ENCODE measurements at regions not wholly inside any gene's neighbourhood (a gene's known extent, or its start where the extent isn't known, plus 50 kb on each side); places are given as distances from the start of the nearest gene placed in this dataset.

GRCh38 chr4:119725011-119725410 lies 96.4 kb upstream of the PDE5A start:
- no peak for TF ChIP-seq FOSL2 (CRISPR knock-in tag; IDR thresholded peaks at IDR 0.05)
- TF ChIP-seq DMTF1 (CRISPR knock-in tag; IDR thresholded peaks at IDR 0.05) = no peak
- TF ChIP-seq POLR2AphosphoS5 (IDR thresholded peaks at IDR 0.05; ENCODE audit: low read depth, low read length) = no peak
- no peak for TF ChIP-seq JUN (CRISPR knock-in tag; IDR thresholded peaks at IDR 0.05)
- no peak for TF ChIP-seq HDAC2 (CRISPR knock-in tag; IDR thresholded peaks at IDR 0.05)
- TF ChIP-seq ATF1 (CRISPR knock-in tag; IDR thresholded peaks at IDR 0.05) = no peak
- no peak for TF ChIP-seq CBFB (CRISPR knock-in tag; IDR thresholded peaks at IDR 0.05)
